Neural cell (in vitro differentiated cells): ENCODE measurements at regions not wholly inside any gene's neighbourhood (a gene's known extent, or its start where the extent isn't known, plus 50 kb on each side); places are given as distances from the start of the nearest gene placed in this dataset.

Experiments used
- H2AFZ ChIP-seq: fragments of 200-600, 300-800 bp; sonication (generic), shearing (Covaris generic); 2 replicates; pipeline ENCODE4 v1.6.0; 2014; ENCODE audit warnings: low read depth, mild to moderate bottlenecking, antibody characterized with exemption, low read length, moderate library complexity
- H3F3A ChIP-seq: fragments of 200-600 bp; shearing (Covaris generic); 2 replicates; pipeline ENCODE4 v1.6.1; 2016; ENCODE audit warnings: mild to moderate bottlenecking, moderate library complexity, mixed read lengths, antibody characterized with exemption, low read length; ENCODE audit not compliant: insufficient read depth, poor library complexity, severe bottlenecking
- H3K27ac ChIP-seq: fragments of 200-600, 300-800 bp; sonication (generic), shearing (Covaris generic); 2 replicates; pipeline ENCODE4 v1.5.1; 2014; ENCODE audit warnings: mild to moderate bottlenecking, low read length, moderate library complexity
- H3K27me3 ChIP-seq: fragments of 300-800, 200-600 bp; sonication (generic), shearing (Covaris generic); 2 replicates; pipeline ENCODE4 v1.6.0; 2014; ENCODE audit warnings: mild to moderate bottlenecking, low read depth, low read length, moderate library complexity; ENCODE audit not compliant: insufficient read depth
- H3K36me3 ChIP-seq: fragments of 300-800, 200-600 bp; sonication (generic), shearing (Covaris generic); 2 replicates; pipeline ENCODE4 v1.5.1; 2014; ENCODE audit warnings: mild to moderate bottlenecking, antibody characterized with exemption, low read length, moderate library complexity; ENCODE audit not compliant: insufficient read depth
- H3K4me2 ChIP-seq: fragments of 300-800, 200-600 bp; sonication (generic), shearing (Covaris generic); 2 replicates; pipeline ENCODE4 v1.6.0; 2014; ENCODE audit warnings: mild to moderate bottlenecking, low read length
- H3K4me3 ChIP-seq: fragments of 300-800, 200-600 bp; sonication (generic), shearing (Covaris generic); 2 replicates; pipeline ENCODE4 v1.5.1; 2014; ENCODE audit warnings: mild to moderate bottlenecking, low read length, moderate library complexity
- H3K79me2 ChIP-seq: fragments of 200-600 bp; shearing (Covaris generic); replicated peaks from 2 replicates; pipeline ENCODE4 v1.6.0; 2014; ENCODE audit warnings: mild to moderate bottlenecking, low read length, moderate library complexity; ENCODE audit not compliant: insufficient read depth
- H3K9ac ChIP-seq: fragments of 300-800, 200-600 bp; sonication (generic), shearing (Covaris generic); 2 replicates; pipeline ENCODE4 v1.6.1; 2016; ENCODE audit warnings: mild to moderate bottlenecking, low read length, mixed read lengths
- H3K9me2 ChIP-seq: fragments of 200-600 bp; shearing (Covaris generic); 2 replicates; pipeline ENCODE4 v1.6.1; 2016; ENCODE audit warnings: mild to moderate bottlenecking, low read length, mixed read lengths; ENCODE audit not compliant: insufficient read depth
- H3K9me3 ChIP-seq: fragments of 200-600, 300-800 bp; sonication (generic), shearing (Covaris generic); 2 replicates; pipeline ENCODE4 v1.6.1; 2016; ENCODE audit warnings: mild to moderate bottlenecking, mixed run types, low read length, moderate library complexity, mixed read lengths
- H4K20me1 ChIP-seq: fragments of 200-600 bp; shearing (Covaris generic); 2 replicates; pipeline ENCODE4 v1.6.1; 2016; ENCODE audit warnings: mild to moderate bottlenecking, mixed run types; ENCODE audit not compliant: insufficient read depth
- EP300 ChIP-seq: fragments of 450-650 bp; conservative IDR thresholded peaks from 2 replicates; pipeline ENCODE4 v1.6.1; 2014; ENCODE audit warnings: antibody characterized with exemption, mild to moderate bottlenecking, moderate library complexity; ENCODE audit not compliant: poor library complexity, severe bottlenecking
- EZH2 ChIP-seq: fragments of 200-600, 300-800 bp; shearing (Covaris generic), sonication (generic); IDR thresholded peaks from 2 replicates; pipeline ENCODE4 v1.6.1; 2014; ENCODE audit warnings: antibody characterized with exemption, low read length, borderline replicate concordance, mild to moderate bottlenecking; ENCODE audit not compliant: insufficient read depth, poor library complexity, severe bottlenecking
- MXI1 ChIP-seq: fragments of 450-650 bp; conservative IDR thresholded peaks from 2 replicates; pipeline ENCODE4 v1.6.1; 2014; ENCODE audit warnings: antibody characterized with exemption, mild to moderate bottlenecking; ENCODE audit not compliant: poor library complexity, severe bottlenecking
- POLR2AphosphoS5 ChIP-seq: IDR thresholded peaks from 2 replicates; pipeline ENCODE4 v1.6.1; 2012
- RAD21 ChIP-seq: fragments of 450-650 bp; conservative IDR thresholded peaks from 2 replicates; pipeline ENCODE4 v1.6.1; 2014; ENCODE audit warnings: antibody characterized with exemption, mild to moderate bottlenecking, moderate library complexity
- SMC3 ChIP-seq: fragments of 450-650 bp; conservative IDR thresholded peaks from 2 replicates; pipeline ENCODE4 v1.6.1; 2014; ENCODE audit warnings: antibody characterized with exemption, mild to moderate bottlenecking, moderate library complexity; ENCODE audit not compliant: poor library complexity
- TAF1 ChIP-seq: IDR thresholded peaks from 2 replicates; pipeline ENCODE4 v1.6.1; 2012; ENCODE audit warnings: low read depth
- TF ChIP-seq, protein P1 (sequence below): fragments of 450-650 bp; IDR thresholded peaks from 2 replicates; pipeline ENCODE4 v1.5.1; 2014; ENCODE audit warnings: antibody characterized with exemption, mild to moderate bottlenecking, moderate library complexity; ENCODE audit not compliant: poor library complexity, severe bottlenecking
- TF ChIP-seq, protein P2 (sequence below): IDR thresholded peaks from 2 replicates; pipeline ENCODE4 v1.6.1; 2012; ENCODE audit warnings: borderline replicate concordance

DNA sequence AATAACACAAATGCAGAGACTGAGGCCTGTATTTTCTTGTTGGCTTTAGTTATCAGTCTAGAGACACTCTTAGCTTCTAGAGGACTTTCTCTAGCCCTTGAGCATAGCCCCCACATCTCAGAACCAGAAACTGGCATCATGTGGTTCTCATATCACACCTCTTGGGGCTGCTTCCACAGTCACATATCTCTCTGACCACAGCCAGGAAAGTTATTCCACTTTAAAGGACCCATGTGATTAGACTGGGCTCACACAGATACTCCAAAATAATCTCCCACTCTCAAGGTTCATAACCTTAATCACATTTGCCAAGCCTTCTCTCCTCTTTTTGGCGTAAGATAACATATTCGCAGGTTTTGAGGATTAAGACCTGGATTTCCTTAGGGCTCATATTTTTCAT is 846.9 kb upstream of the MIR17HG start:
- Histone ChIP-seq H3F3A (no peaks in the 10 kb centered on the region), H3K9me2 (no peaks in the 10 kb centered on the region), H3K36me3 (no peaks in the 10 kb centered on the region), H3K9ac (no peak overlapping the region), H3K27ac (no peak overlapping the region), H2AFZ (no peak overlapping the region), H3K79me2 (no peaks in the 10 kb centered on the region), H4K20me1 (no peaks in the 10 kb centered on the region), H3K4me3 (no peak overlapping the region), H3K9me3 (no peaks in the 10 kb centered on the region), H3K4me2 (no peak overlapping the region), H3K27me3 (no peaks in the 10 kb centered on the region)
- TF ChIP-seq EZH2: no peak
- no peak for TF ChIP-seq TAF1
- no peak for TF ChIP-seq POLR2AphosphoS5
- no peak for TF ChIP-seq EP300
- TF ChIP-seq, protein P1, sequence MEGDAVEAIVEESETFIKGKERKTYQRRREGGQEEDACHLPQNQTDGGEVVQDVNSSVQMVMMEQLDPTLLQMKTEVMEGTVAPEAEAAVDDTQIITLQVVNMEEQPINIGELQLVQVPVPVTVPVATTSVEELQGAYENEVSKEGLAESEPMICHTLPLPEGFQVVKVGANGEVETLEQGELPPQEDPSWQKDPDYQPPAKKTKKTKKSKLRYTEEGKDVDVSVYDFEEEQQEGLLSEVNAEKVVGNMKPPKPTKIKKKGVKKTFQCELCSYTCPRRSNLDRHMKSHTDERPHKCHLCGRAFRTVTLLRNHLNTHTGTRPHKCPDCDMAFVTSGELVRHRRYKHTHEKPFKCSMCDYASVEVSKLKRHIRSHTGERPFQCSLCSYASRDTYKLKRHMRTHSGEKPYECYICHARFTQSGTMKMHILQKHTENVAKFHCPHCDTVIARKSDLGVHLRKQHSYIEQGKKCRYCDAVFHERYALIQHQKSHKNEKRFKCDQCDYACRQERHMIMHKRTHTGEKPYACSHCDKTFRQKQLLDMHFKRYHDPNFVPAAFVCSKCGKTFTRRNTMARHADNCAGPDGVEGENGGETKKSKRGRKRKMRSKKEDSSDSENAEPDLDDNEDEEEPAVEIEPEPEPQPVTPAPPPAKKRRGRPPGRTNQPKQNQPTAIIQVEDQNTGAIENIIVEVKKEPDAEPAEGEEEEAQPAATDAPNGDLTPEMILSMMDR: no peak
- TF ChIP-seq SMC3: no peak
- TF ChIP-seq MXI1: no peak
- TF ChIP-seq, protein P2, sequence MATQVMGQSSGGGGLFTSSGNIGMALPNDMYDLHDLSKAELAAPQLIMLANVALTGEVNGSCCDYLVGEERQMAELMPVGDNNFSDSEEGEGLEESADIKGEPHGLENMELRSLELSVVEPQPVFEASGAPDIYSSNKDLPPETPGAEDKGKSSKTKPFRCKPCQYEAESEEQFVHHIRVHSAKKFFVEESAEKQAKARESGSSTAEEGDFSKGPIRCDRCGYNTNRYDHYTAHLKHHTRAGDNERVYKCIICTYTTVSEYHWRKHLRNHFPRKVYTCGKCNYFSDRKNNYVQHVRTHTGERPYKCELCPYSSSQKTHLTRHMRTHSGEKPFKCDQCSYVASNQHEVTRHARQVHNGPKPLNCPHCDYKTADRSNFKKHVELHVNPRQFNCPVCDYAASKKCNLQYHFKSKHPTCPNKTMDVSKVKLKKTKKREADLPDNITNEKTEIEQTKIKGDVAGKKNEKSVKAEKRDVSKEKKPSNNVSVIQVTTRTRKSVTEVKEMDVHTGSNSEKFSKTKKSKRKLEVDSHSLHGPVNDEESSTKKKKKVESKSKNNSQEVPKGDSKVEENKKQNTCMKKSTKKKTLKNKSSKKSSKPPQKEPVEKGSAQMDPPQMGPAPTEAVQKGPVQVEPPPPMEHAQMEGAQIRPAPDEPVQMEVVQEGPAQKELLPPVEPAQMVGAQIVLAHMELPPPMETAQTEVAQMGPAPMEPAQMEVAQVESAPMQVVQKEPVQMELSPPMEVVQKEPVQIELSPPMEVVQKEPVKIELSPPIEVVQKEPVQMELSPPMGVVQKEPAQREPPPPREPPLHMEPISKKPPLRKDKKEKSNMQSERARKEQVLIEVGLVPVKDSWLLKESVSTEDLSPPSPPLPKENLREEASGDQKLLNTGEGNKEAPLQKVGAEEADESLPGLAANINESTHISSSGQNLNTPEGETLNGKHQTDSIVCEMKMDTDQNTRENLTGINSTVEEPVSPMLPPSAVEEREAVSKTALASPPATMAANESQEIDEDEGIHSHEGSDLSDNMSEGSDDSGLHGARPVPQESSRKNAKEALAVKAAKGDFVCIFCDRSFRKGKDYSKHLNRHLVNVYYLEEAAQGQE: no peak
- TF ChIP-seq RAD21: no peak

DNA sequence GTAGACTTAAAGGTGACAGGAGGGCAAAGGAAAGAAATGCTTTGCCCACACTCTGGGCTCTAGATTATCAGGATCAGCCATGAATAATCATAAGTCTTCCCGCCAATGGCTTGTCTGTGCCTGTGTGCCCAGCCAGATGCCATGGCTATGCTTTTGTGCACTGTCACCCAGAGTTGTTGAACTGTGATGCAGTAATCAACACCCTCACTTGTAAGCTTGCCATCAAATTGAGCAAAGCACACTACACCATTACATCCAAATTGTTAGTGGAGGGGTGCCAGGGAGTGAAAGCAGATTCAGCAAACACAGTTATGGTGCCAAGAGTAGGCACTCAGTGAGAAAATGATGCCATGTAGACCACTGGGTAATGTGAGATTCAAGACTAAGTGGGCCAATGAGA is 845.3 kb upstream of the MIR17HG start:
- H3K4me3 ChIP-seq: no peak overlapping the region
- H3K79me2 ChIP-seq: no peaks in the 10 kb centered on the region
- no peaks in the 10 kb centered on the region for H3K27me3 ChIP-seq
- no peaks in the 10 kb centered on the region for H3K36me3 ChIP-seq
- H3K4me2 ChIP-seq: no peak overlapping the region
- H3K9ac ChIP-seq: no peak overlapping the region
- H3F3A ChIP-seq: no peaks in the 10 kb centered on the region
- no peak overlapping the region for H3K27ac ChIP-seq
- H3K9me3 ChIP-seq: no peaks in the 10 kb centered on the region
- H4K20me1 ChIP-seq: no peaks in the 10 kb centered on the region
- TF ChIP-seq, protein P1: no peak
- no peak for TF ChIP-seq MXI1
- TF ChIP-seq EZH2: no peak
- TF ChIP-seq SMC3: no peak
- no peak for TF ChIP-seq EP300
- no peak for TF ChIP-seq RAD21
- TF ChIP-seq, protein P2: no peak
- TF ChIP-seq POLR2AphosphoS5: no peak
- TF ChIP-seq TAF1: no peak
- H2AFZ ChIP-seq: no peak overlapping the region
- no peaks in the 10 kb centered on the region for H3K9me2 ChIP-seq
